ENCODE measurements at regions not wholly inside any gene's neighbourhood (a gene's known extent, or its start where the extent isn't known, plus 50 kb on each side); places are given as distances from the start of the nearest gene placed in this dataset.

- TF ChIP-seq, protein P1, sequence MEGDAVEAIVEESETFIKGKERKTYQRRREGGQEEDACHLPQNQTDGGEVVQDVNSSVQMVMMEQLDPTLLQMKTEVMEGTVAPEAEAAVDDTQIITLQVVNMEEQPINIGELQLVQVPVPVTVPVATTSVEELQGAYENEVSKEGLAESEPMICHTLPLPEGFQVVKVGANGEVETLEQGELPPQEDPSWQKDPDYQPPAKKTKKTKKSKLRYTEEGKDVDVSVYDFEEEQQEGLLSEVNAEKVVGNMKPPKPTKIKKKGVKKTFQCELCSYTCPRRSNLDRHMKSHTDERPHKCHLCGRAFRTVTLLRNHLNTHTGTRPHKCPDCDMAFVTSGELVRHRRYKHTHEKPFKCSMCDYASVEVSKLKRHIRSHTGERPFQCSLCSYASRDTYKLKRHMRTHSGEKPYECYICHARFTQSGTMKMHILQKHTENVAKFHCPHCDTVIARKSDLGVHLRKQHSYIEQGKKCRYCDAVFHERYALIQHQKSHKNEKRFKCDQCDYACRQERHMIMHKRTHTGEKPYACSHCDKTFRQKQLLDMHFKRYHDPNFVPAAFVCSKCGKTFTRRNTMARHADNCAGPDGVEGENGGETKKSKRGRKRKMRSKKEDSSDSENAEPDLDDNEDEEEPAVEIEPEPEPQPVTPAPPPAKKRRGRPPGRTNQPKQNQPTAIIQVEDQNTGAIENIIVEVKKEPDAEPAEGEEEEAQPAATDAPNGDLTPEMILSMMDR (IDR thresholded peaks at IDR 0.05; ENCODE audit: low read depth, low read length), result no peak
- no peak for TF ChIP-seq POLR2A (IDR thresholded peaks at IDR 0.05; ENCODE audit: extremely low read depth, insufficient read length)
- DNase-seq (ENCODE audit: low read depth), result no peak
- H3K4me3 ChIP-seq (ENCODE audit: low read depth, low read length), result no peak overlapping the region
These were observed 151.9 kb upstream of the CYRIA start for GRCh38 chr2:16817305-16818202.

GRCh38 chr2:16816522-16816921 is 150.9 kb upstream of the CYRIA start:
- DNase-seq (ENCODE audit: low read depth), result no peak
- TF ChIP-seq, protein P1 (IDR thresholded peaks at IDR 0.05; ENCODE audit: low read depth, low read length), result no peak
- TF ChIP-seq MAX (IDR thresholded peaks at IDR 0.05; ENCODE audit: low read depth, low read length) (no peak), POLR2A (IDR thresholded peaks at IDR 0.05; ENCODE audit: extremely low read depth, insufficient read length) (no peak), MYC (IDR thresholded peaks at IDR 0.05; ENCODE audit: low read depth, low read length) (no peak)
- H3K4me3 ChIP-seq (ENCODE audit: low read depth, low read length), result no peak overlapping the region

DNA sequence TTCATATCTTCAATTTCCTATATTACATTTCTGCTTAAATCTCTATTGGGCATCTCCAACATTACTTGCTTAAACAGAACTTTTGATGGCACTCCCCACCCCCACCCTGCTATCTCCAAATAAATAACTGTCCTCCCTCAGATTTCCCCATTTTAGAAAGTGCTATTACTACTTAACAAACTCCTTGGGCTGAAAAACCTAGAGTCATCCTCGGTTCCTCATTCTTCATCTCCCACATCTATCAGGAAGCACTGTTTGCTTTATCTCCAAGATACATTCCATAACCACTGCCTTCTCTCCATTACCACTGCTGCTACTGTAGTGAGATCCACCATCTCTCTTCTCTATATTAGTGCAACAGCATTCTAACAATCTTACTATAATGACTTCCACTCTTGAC is 150.4 kb upstream of the CYRIA start:
- TF ChIP-seq POLR2A (IDR thresholded peaks at IDR 0.05; ENCODE audit: extremely low read depth, insufficient read length) (no peak), MYC (IDR thresholded peaks at IDR 0.05; ENCODE audit: low read depth, low read length) (no peak), MAX (IDR thresholded peaks at IDR 0.05; ENCODE audit: low read depth, low read length) (no peak)
- TF ChIP-seq, protein P1 (IDR thresholded peaks at IDR 0.05; ENCODE audit: low read depth, low read length), result no peak
- DNase-seq (ENCODE audit: low read depth), result no peak
- H3K4me3 ChIP-seq (ENCODE audit: low read depth, low read length), result no peak overlapping the region

DNA sequence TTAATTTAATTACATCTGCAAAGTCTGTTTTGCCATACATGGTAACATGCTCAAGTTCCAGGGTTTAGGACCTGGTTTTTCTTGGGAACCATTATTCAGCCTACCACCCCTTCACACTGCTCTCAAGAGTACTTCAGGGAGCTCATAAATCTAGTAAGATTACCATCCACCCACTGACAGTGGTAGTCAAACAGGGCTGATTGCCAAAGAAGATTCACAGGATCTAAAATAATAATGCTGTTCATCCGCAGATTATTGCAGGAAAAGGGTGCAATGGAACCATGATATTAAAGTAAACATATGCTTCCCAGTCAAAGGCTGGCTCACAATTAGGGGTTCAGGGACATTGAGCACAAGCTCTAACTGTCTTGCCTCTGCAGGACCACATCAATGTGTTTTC is 148.0 kb upstream of the CYRIA start:
- DNase-seq (ENCODE audit: low read depth), result no peak
- TF ChIP-seq, protein P1 (IDR thresholded peaks at IDR 0.05; ENCODE audit: low read depth, low read length), result no peak
- TF ChIP-seq MAX (IDR thresholded peaks at IDR 0.05; ENCODE audit: low read depth, low read length) (no peak), POLR2A (IDR thresholded peaks at IDR 0.05; ENCODE audit: extremely low read depth, insufficient read length) (no peak), MYC (IDR thresholded peaks at IDR 0.05; ENCODE audit: low read depth, low read length) (no peak)
- H3K4me3 ChIP-seq (ENCODE audit: low read depth, low read length), result no peak overlapping the region

DNA sequence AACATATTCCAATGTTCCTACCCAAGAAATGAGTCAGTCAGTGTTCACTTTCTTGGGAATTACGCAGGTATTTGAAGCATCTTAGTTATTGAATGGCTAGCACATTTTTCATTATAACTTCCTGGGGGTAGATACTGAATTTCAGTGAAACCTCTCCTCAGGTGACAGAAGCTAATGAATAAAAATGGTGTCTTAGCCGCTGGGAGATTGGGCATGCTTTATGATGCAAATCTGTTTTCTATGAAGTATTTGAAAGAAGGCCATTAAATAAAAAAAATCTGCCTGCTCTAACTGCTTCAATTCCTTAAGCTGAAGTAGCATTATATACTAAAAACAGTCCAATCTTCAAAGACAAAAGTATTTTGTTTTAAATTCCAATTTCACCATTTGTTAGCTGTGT is 132.8 kb upstream of the CYRIA start:
- DNase-seq (ENCODE audit: low read depth), result no peak
- no peak for TF ChIP-seq POLR2A (IDR thresholded peaks at IDR 0.05; ENCODE audit: extremely low read depth, insufficient read length)
- TF ChIP-seq, protein P1 (IDR thresholded peaks at IDR 0.05; ENCODE audit: low read depth, low read length), result no peak
- TF ChIP-seq MAX (IDR thresholded peaks at IDR 0.05; ENCODE audit: low read depth, low read length), result no peak
- no peak overlapping the region for H3K4me3 ChIP-seq (ENCODE audit: low read depth, low read length)
